ENCODE measurements at regions not wholly inside any gene's neighbourhood (a gene's known extent, or its start where the extent isn't known, plus 50 kb on each side); places are given as distances from the start of the nearest gene placed in this dataset.
"Not testable (repeated sequence)": the region's sequence is repeated elsewhere in the genome, so short reads cannot be mapped to it uniquely, and the experiment has no call there.

GRCh38 chr4:150012851-150013360, 65.3 kb upstream of the DCLK2 start:
- Mint-ChIP-seq H3K27me3 (peaks cover 6% of the 10 kb centered on the region), H3K4me1 (ENCODE audit: low read depth) (no peaks in the 10 kb centered on the region), H3K9me3 (no peaks in the 10 kb centered on the region), H3K27ac (no peak overlapping the region), H3K4me3 (no peak overlapping the region), H3K36me3 (ENCODE audit: low read depth) (no peaks in the 10 kb centered on the region)
- no peak for TF ChIP-seq CTCF (IDR thresholded peaks at IDR 0.05)
- ATAC-seq, result no peak
- DNase-seq, result no peak
- ChIA-PET POLR2A (no interaction called here), CTCF (interaction anchor here (0.6 to 1.1 kb wide), 2 partner anchors 10 to 32 kb away, joined by 3 read pairs; no protein-coding TSS in a partner anchor)
- intact Hi-C loops (cut with micrococcal nuclease), result no loop called here

DNA sequence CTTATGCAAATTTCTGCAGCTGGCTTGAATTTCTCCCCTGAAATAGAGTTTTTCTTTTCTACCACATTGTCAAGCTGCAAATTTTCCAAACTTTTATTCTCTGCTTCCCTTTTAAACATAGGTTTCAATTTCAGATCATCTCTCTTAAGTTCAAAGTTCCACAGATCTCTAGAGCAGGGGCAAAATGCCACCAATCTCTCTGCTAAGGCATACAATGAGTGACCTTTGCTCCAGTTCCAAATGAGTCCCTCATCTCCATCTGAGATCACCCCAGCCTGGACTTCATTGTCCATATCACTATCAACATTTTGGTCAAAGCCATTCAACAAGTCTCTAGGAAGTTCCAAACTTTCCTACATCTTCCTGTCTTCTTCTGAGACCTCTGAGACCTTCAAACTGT, 62.3 kb upstream of the DCLK2 start:
- H3K9me3 Mint-ChIP-seq; CTCF ChIA-PET; ATAC-seq; intact Hi-C loops (cut with micrococcal nuclease); H3K4me3 Mint-ChIP-seq; POLR2A ChIA-PET; H3K4me1 Mint-ChIP-seq (ENCODE audit: low read depth); H3K27ac Mint-ChIP-seq; H3K36me3 Mint-ChIP-seq (ENCODE audit: low read depth); H3K27me3 Mint-ChIP-seq; DNase-seq: not testable (repeated sequence)

- H3K27me3 Mint-ChIP-seq; H3K4me1 Mint-ChIP-seq (ENCODE audit: low read depth); DNase-seq; CTCF ChIA-PET; H3K27ac Mint-ChIP-seq; H3K9me3 Mint-ChIP-seq; ATAC-seq; POLR2A ChIA-PET; H3K36me3 Mint-ChIP-seq (ENCODE audit: low read depth); H3K4me3 Mint-ChIP-seq; intact Hi-C loops (cut with micrococcal nuclease): not testable (repeated sequence)
These were observed 61.6 kb upstream of the DCLK2 start for GRCh38 chr4:150016621-150017020.

- Mint-ChIP-seq H3K27ac (no peak overlapping the region), H3K27me3 (peaks cover 6% of the 10 kb centered on the region), H3K36me3 (ENCODE audit: low read depth) (no peaks in the 10 kb centered on the region), H3K9me3 (no peaks in the 10 kb centered on the region), H3K4me3 (no peak overlapping the region), H3K4me1 (ENCODE audit: low read depth) (no peaks in the 10 kb centered on the region)
- CTCF ChIA-PET, result no interaction called here
- intact Hi-C loops (cut with micrococcal nuclease), result no loop called here
- POLR2A ChIA-PET, result no interaction called here
- DNase-seq, result no peak
- no peak for ATAC-seq
- TF ChIP-seq CTCF (IDR thresholded peaks at IDR 0.05), result no peak
These were observed 60.0 kb upstream of the DCLK2 start for GRCh38 chr4:150018257-150018656.

DNA sequence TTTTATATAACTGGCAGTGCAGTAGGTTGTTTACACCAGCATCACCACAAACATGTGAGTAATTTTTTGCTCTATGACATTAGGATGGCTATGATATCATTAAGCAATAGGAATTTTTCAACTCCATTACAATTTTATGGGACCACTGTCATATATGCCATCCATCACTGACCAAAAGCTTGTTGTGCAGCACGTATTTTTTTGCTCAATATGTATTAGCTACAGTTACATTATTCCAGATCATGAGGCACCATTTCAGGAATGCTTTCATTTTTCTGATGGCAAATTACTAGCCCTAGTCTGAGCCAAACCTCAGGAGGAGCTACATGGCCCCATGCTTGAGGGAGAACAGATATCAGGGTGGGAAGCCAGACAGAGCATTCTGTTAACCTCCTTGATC, 56.8 kb upstream of the DCLK2 start:
- ATAC-seq (no peak), DNase-seq (no peak)
- H3K4me1 Mint-ChIP-seq (ENCODE audit: low read depth), result no peaks in the 10 kb centered on the region
- no peak for TF ChIP-seq CTCF (IDR thresholded peaks at IDR 0.05)
- no peaks in the 10 kb centered on the region for H3K36me3 Mint-ChIP-seq (ENCODE audit: low read depth)
- H3K27me3 Mint-ChIP-seq, result peaks cover 5% of the 10 kb centered on the region
- POLR2A ChIA-PET, result no interaction called here
- H3K9me3 Mint-ChIP-seq, result peaks cover 4% of the 10 kb centered on the region
- intact Hi-C loops (cut with micrococcal nuclease), result no loop called here
- no peak overlapping the region for H3K27ac Mint-ChIP-seq
- CTCF ChIA-PET, result interaction anchor here (1.1 kb wide), 1 partner anchor 11 kb away, joined by 3 read pairs; no protein-coding TSS in a partner anchor
- no peak overlapping the region for H3K4me3 Mint-ChIP-seq

- no peak for DNase-seq
- no peaks in the 10 kb centered on the region for H3K27me3 Mint-ChIP-seq
- no peak overlapping the region for H3K4me3 Mint-ChIP-seq
- intact Hi-C loops (cut with micrococcal nuclease), result no loop called here
- POLR2A ChIA-PET, result interaction anchor here (0.6 kb wide), 1 partner anchor 1509 kb away, joined by 3 read pairs; no protein-coding TSS in a partner anchor
- no peak for TF ChIP-seq CTCF (IDR thresholded peaks at IDR 0.05)
- H3K4me1 Mint-ChIP-seq (ENCODE audit: low read depth), result no peaks in the 10 kb centered on the region
- CTCF ChIA-PET, result interaction anchor here (1.6 to 1.7 kb wide), 2 partner anchors 10 to 219 kb away, joined by 3 to 4 read pairs; no protein-coding TSS in a partner anchor
- no peak for ATAC-seq
- H3K9me3 Mint-ChIP-seq, result peaks cover 7% of the 10 kb centered on the region
- H3K36me3 Mint-ChIP-seq (ENCODE audit: low read depth), result no peaks in the 10 kb centered on the region
- no peak overlapping the region for H3K27ac Mint-ChIP-seq
These were observed 54.8 kb upstream of the DCLK2 start for GRCh38 chr4:150023489-150023888.

DNA sequence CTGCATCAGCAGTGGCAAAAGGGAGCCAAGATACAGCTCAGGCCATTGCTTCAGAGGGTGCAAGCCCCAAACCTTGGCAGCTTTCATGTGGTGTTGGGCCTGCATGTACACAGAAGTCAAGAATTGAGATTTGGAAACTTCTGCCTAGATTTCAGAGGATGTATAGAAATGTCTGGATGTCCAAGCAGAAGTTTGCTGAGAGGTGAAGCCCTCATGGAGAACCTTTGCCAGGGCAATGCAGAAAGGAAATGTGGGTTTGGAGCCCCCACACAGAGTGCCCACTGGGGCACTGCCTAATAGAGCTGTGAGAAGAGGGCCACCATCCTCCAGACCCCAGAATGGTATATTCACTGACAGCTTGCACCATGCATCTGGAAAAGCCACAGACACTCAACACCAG, 51.3 kb upstream of the DCLK2 start:
- H3K27me3 Mint-ChIP-seq; ATAC-seq; H3K4me1 Mint-ChIP-seq (ENCODE audit: low read depth); intact Hi-C loops (cut with micrococcal nuclease); H3K4me3 Mint-ChIP-seq; H3K36me3 Mint-ChIP-seq (ENCODE audit: low read depth); H3K27ac Mint-ChIP-seq; DNase-seq; H3K9me3 Mint-ChIP-seq: not testable (repeated sequence)
- POLR2A ChIA-PET, result interaction anchor here (0.8 kb wide), 1 partner anchor 16 kb away, joined by 3 read pairs; no protein-coding TSS in a partner anchor
- CTCF ChIA-PET, result interaction anchor here (1.3 kb wide), 1 partner anchor 16 kb away, joined by 3 read pairs; no protein-coding TSS in a partner anchor

Measured in activated CD8-positive, alpha-beta T cell treated with anti-CD3 and anti-CD28 coated beads for 36 hours (primary cell).